IMR-90 (cell line): ENCODE measurements at regions not wholly inside any gene's neighbourhood (a gene's known extent, or its start where the extent isn't known, plus 50 kb on each side); places are given as distances from the start of the nearest gene placed in this dataset.

Experiments
- ATAC-seq: fragments of 200-7000 bp; cut with Tn5 transposase; 2 replicates; pipeline ENCODE4 v1.9.1; 2020; ENCODE audit warnings: low read depth, mild to moderate bottlenecking, moderate library complexity
- BruUV-seq: library from RNA; stranded (reverse); fragments of 400-500 nt; replicated peaks from 2 replicates; lab custom pipeline; 2021; lab: Mats Ljungman, UMichigan
- CTCF ChIA-PET: fragments of 300-600 bp; formaldehyde crosslinking; extraction: SDS; loops from one replicate; lab custom pipeline; 2021; ENCODE audit warnings: antibody characterized with exemption; lab: Yijun Ruan, JAX
- POLR2A ChIA-PET: fragments of 300-600 bp; sonication (Branson Sonifier 250); formaldehyde crosslinking; loops from one replicate; lab custom pipeline; 2022; ENCODE audit warnings: antibody characterized with exemption; ENCODE audit not compliant: unreplicated experiment; lab: Charles Lee
- DNase-seq: peaks from one replicate; pipeline ENCODE4 v3.0.0; 2013
- H2AFZ ChIP-seq: replicated peaks from 2 replicates; pipeline ENCODE3; 2013; ENCODE audit warnings: low read length, mild to moderate bottlenecking; ENCODE audit not compliant: poor library complexity
- H2AK5ac ChIP-seq: 2 replicates; pipeline ENCODE4 v1.6.1; 2013; ENCODE audit warnings: low read depth, low read length, inconsistent platforms
- H2AK9ac ChIP-seq: replicated peaks from 2 replicates; pipeline ENCODE3; 2013; ENCODE audit warnings: mild to moderate bottlenecking, low read depth, low read length, moderate library complexity; ENCODE audit not compliant: poor library complexity
- H2BK120ac ChIP-seq: 2 replicates; pipeline ENCODE4 v1.6.1; 2013; ENCODE audit warnings: low read depth, low read length, inconsistent platforms
- H2BK15ac ChIP-seq: 3 replicates; pipeline ENCODE4 v1.6.1; 2013; ENCODE audit warnings: low read depth, low read length, inconsistent platforms
- H2BK20ac ChIP-seq: 2 replicates; pipeline ENCODE4 v1.6.1; 2013; ENCODE audit warnings: low read depth, mild to moderate bottlenecking, inconsistent platforms, low read length, moderate library complexity
- H2BK5ac ChIP-seq: 2 replicates; pipeline ENCODE4 v1.6.1; 2013; ENCODE audit warnings: mild to moderate bottlenecking, low read depth, low read length, inconsistent platforms; ENCODE audit not compliant: poor library complexity, severe bottlenecking
- H3K14ac ChIP-seq: replicated peaks from 2 replicates; pipeline ENCODE4 v1.6.1; 2013; ENCODE audit warnings: low read depth, low read length, inconsistent platforms
- H3K18ac ChIP-seq: 2 replicates; pipeline ENCODE4 v1.6.1; 2013; ENCODE audit warnings: low read depth, low read length, control low read depth
- H3K23ac ChIP-seq: 2 replicates; pipeline ENCODE4 v1.6.1; 2013; ENCODE audit warnings: low read depth, low read length, inconsistent platforms
- H3K27ac ChIP-seq: 2 replicates; pipeline ENCODE4 v1.5.1; 2013; ENCODE audit warnings: mild to moderate bottlenecking, control low read depth, low read length; ENCODE audit not compliant: insufficient read depth
- H3K27me3 ChIP-seq: 2 replicates; pipeline ENCODE4 v1.6.1; 2013; ENCODE audit warnings: low read length; ENCODE audit not compliant: control insufficient read depth, insufficient read depth
- H3K36me3 ChIP-seq: 2 replicates; pipeline ENCODE4 v1.6.1; 2013; ENCODE audit warnings: low read length, mixed read lengths; ENCODE audit not compliant: control insufficient read depth, insufficient read depth
- H3K4ac ChIP-seq: 2 replicates; pipeline ENCODE4 v1.6.1; 2013; ENCODE audit warnings: low read depth, low read length, inconsistent platforms
- H3K4me1 ChIP-seq: 2 replicates; pipeline ENCODE4 v1.6.1; 2013; ENCODE audit warnings: low read length, mixed read lengths; ENCODE audit not compliant: control insufficient read depth, insufficient read depth
- H3K4me2 ChIP-seq: 2 replicates; pipeline ENCODE4 v1.6.1; 2013; ENCODE audit warnings: low read depth, mild to moderate bottlenecking, control low read depth, low read length, moderate library complexity
- H3K4me3 ChIP-seq: 2 replicates; pipeline ENCODE4 v1.5.1; 2013; ENCODE audit warnings: low read depth, mild to moderate bottlenecking, control low read depth, low read length, moderate library complexity; ENCODE audit not compliant: insufficient read depth
- H3K56ac ChIP-seq: 2 replicates; pipeline ENCODE4 v1.6.1; 2013; ENCODE audit warnings: low read length, inconsistent platforms; ENCODE audit not compliant: insufficient read depth; ENCODE audit errors: extremely low read depth
- H3K79me1 ChIP-seq, 2 experiments: 2 replicates each; pipeline ENCODE4 v1.6.1; 2013; ENCODE audit warnings: low read length in 2 of 2, inconsistent platforms in 1 of 2, low read depth in 1 of 2
- H3K9ac ChIP-seq: 2 replicates; pipeline ENCODE4 v1.6.1; 2013; ENCODE audit warnings: low read depth, low read length, control low read depth
- H3K9me1 ChIP-seq: 2 replicates; pipeline ENCODE4 v1.6.1; 2013; ENCODE audit warnings: low read length, inconsistent platforms; ENCODE audit not compliant: insufficient read depth
- H3K9me3 ChIP-seq: 2 replicates; pipeline ENCODE4 v1.6.1; 2013; ENCODE audit warnings: low read length; ENCODE audit not compliant: control insufficient read depth, insufficient read depth
- H4K20me1 ChIP-seq: 2 replicates; pipeline ENCODE4 v1.6.1; 2013; ENCODE audit warnings: low read length, inconsistent platforms; ENCODE audit not compliant: insufficient read depth
- H4K5ac ChIP-seq: 2 replicates; pipeline ENCODE4 v1.6.1; 2013; ENCODE audit warnings: mild to moderate bottlenecking, low read depth, low read length, control low read depth
- H4K8ac ChIP-seq, 2 experiments: 2 replicates each; pipeline ENCODE4 v1.6.1; 2013; ENCODE audit warnings: low read depth in 2 of 2, low read length in 2 of 2, control low read depth in 1 of 2, inconsistent platforms in 1 of 2
- H4K91ac ChIP-seq: 2 replicates; pipeline ENCODE4 v1.6.1; 2013; ENCODE audit warnings: low read depth, low read length, inconsistent platforms; ENCODE audit not compliant: insufficient read depth
- CEBPB ChIP-seq: IDR thresholded peaks from 2 replicates; pipeline ENCODE4 v1.6.1; 2012; ENCODE audit warnings: low read depth, low read length, improper control_type of control experiment
- MAFK ChIP-seq: IDR thresholded peaks from 2 replicates; pipeline ENCODE4 v1.6.1; 2012; ENCODE audit warnings: low read depth, low read length, improper control_type of control experiment
- MAZ ChIP-seq: IDR thresholded peaks from 2 replicates; pipeline ENCODE4 v1.6.1; 2012; ENCODE audit warnings: low read depth, mild to moderate bottlenecking, low read length, improper control_type of control experiment, moderate library complexity, borderline replicate concordance
- NFE2L2 ChIP-seq: fragments of 150-350 bp; IDR thresholded peaks from 2 replicates; pipeline ENCODE4 v1.6.1; 2016; ENCODE audit warnings: low read depth, mild to moderate bottlenecking, low read length
- POLR2A ChIP-seq: IDR thresholded peaks from 2 replicates; pipeline ENCODE4 v1.6.1; 2012; ENCODE audit warnings: mild to moderate bottlenecking, low read depth, low read length
- RFX5 ChIP-seq: IDR thresholded peaks from 2 replicates; pipeline ENCODE4 v1.8.0; 2012; ENCODE audit warnings: low read depth, mild to moderate bottlenecking, low read length, moderate library complexity
- WGBS, 2 experiments: methylation state at CpG; one replicate each; pipeline versions ENCODE4 v1.1.5 to v1.1.7; 2013; ENCODE audit warnings: missing lambda C conversion rate in 2 of 2; ENCODE audit not compliant: insufficient read length in 1 of 2; ENCODE audit errors: extremely low coverage in 2 of 2; 5-methylcytosine and 5-hydroxymethylcytosine counted together
- dilution Hi-C: fragments of 300-500 bp; cut with HindIII; formaldehyde crosslinking; loops from one replicate; pipeline ENCODE4 v1.14.3; 2018; ENCODE audit warnings: low sequenced_read_pairs; ENCODE audit not compliant: unreplicated experiment
- in situ Hi-C: fragments of 300-500 bp; cut with MboI; formaldehyde crosslinking; loops from 3 replicates; pipeline ENCODE4 v1.14.3; 2019; ENCODE audit warnings: low sequenced_read_pairs, inconsistent platforms, mixed read lengths
- intact Hi-C: fragments of 100-400 bp; cut with micrococcal nuclease; formaldehyde crosslinking; loops from 2 replicates; pipeline ENCODE4 v1.10.0; 2022
- TF ChIP-seq, protein P1 (sequence below): fragments of 150-350 bp; IDR thresholded peaks from 2 replicates; pipeline ENCODE4 v1.6.1; 2017; ENCODE audit warnings: mild to moderate bottlenecking, antibody characterized with exemption, low read length, low read depth
- TF ChIP-seq, protein P2 (sequence below): conservative IDR thresholded peaks from 2 replicates; pipeline ENCODE4 v1.5.1; 2012; ENCODE audit warnings: mild to moderate bottlenecking, low read depth, low read length, improper control_type of control experiment
- TF ChIP-seq, protein P3 (sequence below): fragments of 150-350 bp; IDR thresholded peaks from 2 replicates; pipeline ENCODE4 v1.6.1; 2016; ENCODE audit warnings: low read depth, mild to moderate bottlenecking, low read length, moderate library complexity, borderline replicate concordance

DNA sequence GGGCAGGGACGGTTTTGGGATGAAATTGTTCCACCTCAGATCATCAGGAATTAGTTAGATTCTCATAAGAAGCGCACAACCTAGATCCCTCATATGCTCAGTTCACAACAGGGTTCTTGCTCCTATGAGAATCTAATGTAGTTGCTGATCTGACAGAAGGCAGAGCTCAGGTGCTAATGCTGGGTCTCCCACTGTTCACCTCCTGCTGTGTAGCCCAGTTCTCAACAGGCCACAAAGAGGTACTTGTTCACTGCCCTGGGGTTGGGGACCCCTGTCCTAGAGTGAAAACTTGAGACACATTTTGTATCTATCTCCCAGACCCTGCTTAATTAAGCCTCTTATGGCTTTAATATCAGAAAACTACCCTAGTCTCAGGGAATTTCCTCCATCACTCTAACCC is 966.0 kb downstream of the PCDH17 start:
- Histone ChIP-seq H3K4me2 (no peak overlapping the region), H2AFZ (no peak overlapping the region), H3K27ac (no peak overlapping the region), H3K23ac (no peak overlapping the region), H4K8ac (no peak overlapping the region), H3K9me3 (0 out of 2 replicates have a peak, but pooled peaks cover 4% of the 10 kb centered on the region), H4K91ac (no peak overlapping the region), H3K14ac (no peak overlapping the region), H4K20me1 (no peaks in the 10 kb centered on the region), H2AK9ac (no peak overlapping the region), H2BK5ac (no peak overlapping the region), H3K4me1 (no peaks in the 10 kb centered on the region), H2BK20ac (no peak overlapping the region), H3K36me3 (no peaks in the 10 kb centered on the region), H3K9me1 (no peaks in the 10 kb centered on the region), H3K4ac (no peak overlapping the region), H3K4me3 (no peak overlapping the region), H3K18ac (no peak overlapping the region), H3K56ac (no peak overlapping the region), H2BK15ac (no peak overlapping the region), H4K5ac (no peak overlapping the region), H3K27me3 (no peaks in the 10 kb centered on the region), H3K9ac (no peak overlapping the region), H2BK120ac (no peak overlapping the region), H3K79me1 (no peaks in the 10 kb centered on the region), H2AK5ac (no peak overlapping the region)
- ChIA-PET CTCF (no interaction called here), POLR2A (no interaction called here)
- intact Hi-C loops (no loop called here), in situ Hi-C loops (no loop called here), dilution Hi-C loops (no loop called here)
- WGBS, 2 experiments = no CpG with 5 or more reads among the region's 2 CpGs
- no TSS peak for BruUV-seq
- DNase-seq = no peak
- no peak for ATAC-seq
- TF ChIP-seq, protein P1, sequence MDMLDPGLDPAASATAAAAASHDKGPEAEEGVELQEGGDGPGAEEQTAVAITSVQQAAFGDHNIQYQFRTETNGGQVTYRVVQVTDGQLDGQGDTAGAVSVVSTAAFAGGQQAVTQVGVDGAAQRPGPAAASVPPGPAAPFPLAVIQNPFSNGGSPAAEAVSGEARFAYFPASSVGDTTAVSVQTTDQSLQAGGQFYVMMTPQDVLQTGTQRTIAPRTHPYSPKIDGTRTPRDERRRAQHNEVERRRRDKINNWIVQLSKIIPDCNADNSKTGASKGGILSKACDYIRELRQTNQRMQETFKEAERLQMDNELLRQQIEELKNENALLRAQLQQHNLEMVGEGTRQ = no peak
- TF ChIP-seq CEBPB (no peak), RFX5 (no peak), MAZ (no peak), MAFK (no peak), POLR2A (no peak), NFE2L2 (no peak)
- TF ChIP-seq, protein P2, sequence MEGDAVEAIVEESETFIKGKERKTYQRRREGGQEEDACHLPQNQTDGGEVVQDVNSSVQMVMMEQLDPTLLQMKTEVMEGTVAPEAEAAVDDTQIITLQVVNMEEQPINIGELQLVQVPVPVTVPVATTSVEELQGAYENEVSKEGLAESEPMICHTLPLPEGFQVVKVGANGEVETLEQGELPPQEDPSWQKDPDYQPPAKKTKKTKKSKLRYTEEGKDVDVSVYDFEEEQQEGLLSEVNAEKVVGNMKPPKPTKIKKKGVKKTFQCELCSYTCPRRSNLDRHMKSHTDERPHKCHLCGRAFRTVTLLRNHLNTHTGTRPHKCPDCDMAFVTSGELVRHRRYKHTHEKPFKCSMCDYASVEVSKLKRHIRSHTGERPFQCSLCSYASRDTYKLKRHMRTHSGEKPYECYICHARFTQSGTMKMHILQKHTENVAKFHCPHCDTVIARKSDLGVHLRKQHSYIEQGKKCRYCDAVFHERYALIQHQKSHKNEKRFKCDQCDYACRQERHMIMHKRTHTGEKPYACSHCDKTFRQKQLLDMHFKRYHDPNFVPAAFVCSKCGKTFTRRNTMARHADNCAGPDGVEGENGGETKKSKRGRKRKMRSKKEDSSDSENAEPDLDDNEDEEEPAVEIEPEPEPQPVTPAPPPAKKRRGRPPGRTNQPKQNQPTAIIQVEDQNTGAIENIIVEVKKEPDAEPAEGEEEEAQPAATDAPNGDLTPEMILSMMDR = no peak
- TF ChIP-seq, protein P3, sequence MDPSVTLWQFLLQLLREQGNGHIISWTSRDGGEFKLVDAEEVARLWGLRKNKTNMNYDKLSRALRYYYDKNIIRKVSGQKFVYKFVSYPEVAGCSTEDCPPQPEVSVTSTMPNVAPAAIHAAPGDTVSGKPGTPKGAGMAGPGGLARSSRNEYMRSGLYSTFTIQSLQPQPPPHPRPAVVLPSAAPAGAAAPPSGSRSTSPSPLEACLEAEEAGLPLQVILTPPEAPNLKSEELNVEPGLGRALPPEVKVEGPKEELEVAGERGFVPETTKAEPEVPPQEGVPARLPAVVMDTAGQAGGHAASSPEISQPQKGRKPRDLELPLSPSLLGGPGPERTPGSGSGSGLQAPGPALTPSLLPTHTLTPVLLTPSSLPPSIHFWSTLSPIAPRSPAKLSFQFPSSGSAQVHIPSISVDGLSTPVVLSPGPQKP = no peak
